Immature natural killer cell (primary cell): ENCODE measurements at regions not wholly inside any gene's neighbourhood (a gene's known extent, or its start where the extent isn't known, plus 50 kb on each side); places are given as distances from the start of the nearest gene placed in this dataset.

ENCODE experiments used
- DNase-seq, 3 donors: peaks; one replicate each; pipeline ENCODE4 v3.0.0; 2022; ENCODE audit warnings: mixed read lengths in 1 of 3
- H3K27ac Mint-ChIP-seq, 6 donors: one replicate each; pipeline ENCODE4 v1.8.0; 2020; ENCODE audit warnings: mixed read lengths in 6 of 6, mild to moderate bottlenecking in 5 of 6, inconsistent platforms in 4 of 6, moderate library complexity in 3 of 6
- H3K27me3 Mint-ChIP-seq, 3 donors: one replicate each; pipeline ENCODE4 v1.8.0; 2020 to 2021; ENCODE audit warnings: low read depth in 3 of 3, mild to moderate bottlenecking in 3 of 3, mixed read lengths in 3 of 3, moderate library complexity in 3 of 3, inconsistent platforms in 1 of 3
- H3K36me3 Mint-ChIP-seq, 3 donors: one replicate each; pipeline ENCODE4 v1.8.0; 2020; ENCODE audit warnings: mixed read lengths in 3 of 3, inconsistent platforms in 2 of 3, mild to moderate bottlenecking in 2 of 3
- H3K4me1 Mint-ChIP-seq, 2 donors: one replicate each; pipeline ENCODE4 v1.8.0; 2020; ENCODE audit warnings: inconsistent platforms in 2 of 2, mild to moderate bottlenecking in 2 of 2, mixed read lengths in 2 of 2, moderate library complexity in 1 of 2
- H3K4me3 Mint-ChIP-seq, 5 donors: one replicate each; pipeline ENCODE4 v1.8.0; 2020; ENCODE audit warnings: mild to moderate bottlenecking in 5 of 5, mixed read lengths in 5 of 5, inconsistent platforms in 3 of 5, moderate library complexity in 3 of 5
- H3K9me3 Mint-ChIP-seq, 6 donors: one replicate each; pipeline ENCODE4 v1.8.0; 2020; ENCODE audit warnings: mild to moderate bottlenecking in 6 of 6, mixed read lengths in 6 of 6, inconsistent platforms in 4 of 6, moderate library complexity in 3 of 6

DNA sequence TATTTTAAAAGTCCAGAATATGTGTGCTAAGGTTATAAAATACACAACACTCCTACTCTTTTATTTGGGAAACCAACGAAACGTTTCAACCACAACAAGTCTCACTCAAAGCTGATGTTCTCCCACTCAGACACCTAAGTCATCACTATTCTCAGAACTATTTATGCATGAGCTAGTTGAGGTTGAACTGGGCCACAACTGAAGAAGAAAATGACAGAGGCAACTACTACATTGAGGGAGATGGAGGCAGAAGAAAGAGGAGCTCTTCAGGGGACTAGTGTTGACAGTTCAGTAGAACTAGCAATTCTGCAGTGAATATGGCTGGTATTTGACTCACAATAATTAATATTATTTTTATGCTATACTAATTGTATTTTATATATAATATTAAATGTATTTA, 198.2 kb downstream of the SEC16B start:
- no peak for DNase-seq
- Mint-ChIP-seq H3K4me1 (no peaks in the 10 kb centered on the region), H3K27me3 (no peaks in the 10 kb centered on the region), H3K27ac (no peak overlapping the region), H3K9me3 (peaks cover 0 to 38% (median 4%) of the 10 kb centered on the region in 6 donors), H3K36me3 (peaks cover 0 to 4% (median 0%) of the 10 kb centered on the region in 3 donors), H3K4me3 (no peak overlapping the region)

DNA sequence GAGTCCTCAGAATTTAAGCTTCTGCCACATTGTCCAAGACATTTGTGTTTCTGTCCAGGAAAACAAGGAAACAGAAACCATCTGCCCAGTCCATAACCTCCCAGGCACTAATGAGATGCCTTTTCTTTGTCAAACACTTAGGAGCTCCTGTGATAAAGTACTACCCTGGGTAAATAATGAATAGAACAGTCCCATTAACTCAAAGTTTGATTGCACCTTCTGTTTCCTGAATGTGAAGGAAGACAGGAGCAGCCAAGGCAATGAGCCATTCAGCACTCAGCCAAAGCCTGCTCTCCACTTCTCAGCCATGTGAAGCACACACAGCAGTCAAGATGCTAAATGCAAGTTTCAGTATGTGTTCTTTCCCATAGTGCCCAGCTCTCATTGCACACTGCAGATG, 199.8 kb downstream of the SEC16B start:
- Mint-ChIP-seq H3K9me3 (peaks cover 0 to 32% (median 4%) of the 10 kb centered on the region in 6 donors), H3K27ac (no peak overlapping the region), H3K27me3 (no peaks in the 10 kb centered on the region), H3K36me3 (peaks cover 0 to 4% (median 0%) of the 10 kb centered on the region in 3 donors), H3K4me1 (no peaks in the 10 kb centered on the region), H3K4me3 (no peak overlapping the region)
- no peak for DNase-seq

GRCh38 chr1:177755851-177756560, 213.9 kb downstream of the SEC16B start:
- H3K27ac Mint-ChIP-seq: no peak overlapping the region
- no peak for DNase-seq
- H3K4me3 Mint-ChIP-seq: no peak overlapping the region
- H3K4me1 Mint-ChIP-seq: no peaks in the 10 kb centered on the region
- H3K27me3 Mint-ChIP-seq: peaks cover 0 to 3% (median 0%) of the 10 kb centered on the region in 3 donors
- H3K9me3 Mint-ChIP-seq: peaks cover 14 to 57% (median 21%) of the 10 kb centered on the region in 6 donors
- H3K36me3 Mint-ChIP-seq: peaks cover 0 to 4% (median 0%) of the 10 kb centered on the region in 3 donors

DNA sequence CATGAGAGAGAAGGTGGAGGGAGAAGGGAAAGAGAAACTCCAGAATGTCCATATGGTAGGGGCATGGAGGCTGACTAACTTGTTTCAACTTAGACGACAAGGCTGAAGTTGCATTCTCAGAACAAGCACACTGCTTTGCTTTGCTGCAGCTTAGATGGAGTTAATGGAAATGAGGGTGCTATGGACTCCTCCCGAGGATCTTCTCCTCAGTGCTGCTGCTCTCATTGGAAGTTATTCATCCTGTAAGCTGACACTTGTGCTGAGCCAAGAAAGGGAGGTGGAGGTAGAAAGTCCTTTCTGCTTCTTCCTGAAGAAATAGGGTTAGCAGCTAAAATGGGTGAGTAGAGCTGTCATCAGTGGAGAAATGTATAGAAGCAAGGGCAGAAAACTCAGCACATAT, 215.3 kb downstream of the SEC16B start:
- Mint-ChIP-seq H3K36me3 (peaks cover 0 to 4% (median 0%) of the 10 kb centered on the region in 3 donors), H3K27me3 (peaks cover 0 to 3% (median 0%) of the 10 kb centered on the region in 3 donors), H3K4me1 (no peaks in the 10 kb centered on the region), H3K27ac (no peak overlapping the region), H3K4me3 (no peak overlapping the region), H3K9me3 (peaks cover 14 to 65% (median 24%) of the 10 kb centered on the region in 6 donors)
- no peak for DNase-seq

DNA sequence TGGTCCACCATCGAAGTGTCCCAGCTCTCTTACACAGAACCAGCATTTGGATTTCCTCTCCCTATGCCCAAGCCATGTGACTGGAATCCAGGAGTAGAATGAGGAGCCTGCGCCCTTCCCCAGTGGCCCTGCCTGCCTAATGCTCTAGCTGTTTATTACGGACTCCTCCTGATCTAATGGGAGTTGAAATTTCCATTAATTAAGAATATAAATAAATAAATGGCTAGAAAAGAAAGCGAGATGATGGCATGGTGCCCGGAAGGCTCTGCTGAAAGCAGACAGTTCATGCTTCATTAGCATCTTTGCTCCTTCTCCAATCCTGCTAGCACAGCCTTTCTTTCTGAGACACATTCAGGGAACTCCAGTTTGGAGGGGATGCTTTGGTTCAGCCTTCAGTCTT, 216.2 kb downstream of the SEC16B start:
- H3K4me3 Mint-ChIP-seq: no peak overlapping the region

GRCh38 chr1:177748080-177748801, 221.6 kb downstream of the SEC16B start:
- Mint-ChIP-seq H3K4me1 (no peaks in the 10 kb centered on the region), H3K36me3 (no peaks in the 10 kb centered on the region), H3K4me3 (no peak overlapping the region), H3K27ac (no peak overlapping the region), H3K9me3 (peaks cover 12 to 46% (median 23%) of the 10 kb centered on the region in 6 donors), H3K27me3 (peaks cover 0 to 3% (median 2%) of the 10 kb centered on the region in 3 donors)
- DNase-seq: no peak

More for the DNA sequence above, 216.2 kb downstream of the SEC16B start:
- Mint-ChIP-seq H3K27ac (no peak overlapping the region), H3K9me3 (peaks cover 13 to 57% (median 23%) of the 10 kb centered on the region in 6 donors), H3K36me3 (no peaks in the 10 kb centered on the region), H3K4me1 (no peaks in the 10 kb centered on the region), H3K27me3 (peaks cover 0 to 3% (median 0%) of the 10 kb centered on the region in 3 donors)
- no peak for DNase-seq

- DNase-seq: no peak
- no peak overlapping the region for H3K4me3 Mint-ChIP-seq
- H3K36me3 Mint-ChIP-seq: no peaks in the 10 kb centered on the region
- peaks cover 10 to 37% (median 15%) of the 10 kb centered on the region in 6 donors for H3K9me3 Mint-ChIP-seq
- H3K27me3 Mint-ChIP-seq: peaks cover 0 to 3% (median 2%) of the 10 kb centered on the region in 3 donors
- H3K4me1 Mint-ChIP-seq: no peaks in the 10 kb centered on the region
- H3K27ac Mint-ChIP-seq: no peak overlapping the region
Measured at GRCh38 chr1:177746155-177746554, 223.7 kb downstream of the SEC16B start.

DNA sequence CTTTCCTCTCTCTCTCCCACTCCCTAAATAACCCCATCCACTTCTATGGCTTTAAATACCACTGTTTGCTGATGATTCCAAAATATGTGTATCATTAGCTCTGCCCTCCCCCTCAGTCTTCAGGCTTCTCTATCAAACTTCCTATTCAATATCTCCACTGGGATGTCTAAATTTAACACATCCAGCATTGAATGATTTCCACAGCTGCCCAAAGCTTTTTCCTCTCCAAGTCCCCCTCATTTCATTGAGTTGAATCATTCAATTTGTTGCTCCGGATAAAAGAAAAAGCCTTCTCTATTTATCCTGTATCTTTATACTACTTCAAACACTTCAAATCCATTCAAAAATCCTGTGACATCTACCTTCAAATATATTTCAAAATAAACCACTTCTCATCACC, 225.0 kb downstream of the SEC16B start:
- Mint-ChIP-seq H3K4me1 (no peaks in the 10 kb centered on the region), H3K36me3 (no peaks in the 10 kb centered on the region), H3K27ac (no peak overlapping the region), H3K27me3 (peaks cover 0 to 3% (median 2%) of the 10 kb centered on the region in 3 donors), H3K9me3 (peaks cover 6 to 28% (median 12%) of the 10 kb centered on the region in 6 donors), H3K4me3 (no peak overlapping the region)
- DNase-seq: no peak

GRCh38 chr1:177741476-177741875, 228.4 kb downstream of the SEC16B start:
- no peaks in the 10 kb centered on the region for H3K36me3 Mint-ChIP-seq
- DNase-seq: no peak
- H3K27ac Mint-ChIP-seq: no peak overlapping the region
- H3K9me3 Mint-ChIP-seq: peaks cover 4 to 27% (median 10%) of the 10 kb centered on the region in 6 donors
- H3K27me3 Mint-ChIP-seq: peaks cover 0 to 1% (median 0%) of the 10 kb centered on the region in 3 donors
- H3K4me3 Mint-ChIP-seq: no peak overlapping the region
- H3K4me1 Mint-ChIP-seq: no peaks in the 10 kb centered on the region

GRCh38 chr1:177739780-177740179, 230.1 kb downstream of the SEC16B start:
- no peak for DNase-seq

DNA sequence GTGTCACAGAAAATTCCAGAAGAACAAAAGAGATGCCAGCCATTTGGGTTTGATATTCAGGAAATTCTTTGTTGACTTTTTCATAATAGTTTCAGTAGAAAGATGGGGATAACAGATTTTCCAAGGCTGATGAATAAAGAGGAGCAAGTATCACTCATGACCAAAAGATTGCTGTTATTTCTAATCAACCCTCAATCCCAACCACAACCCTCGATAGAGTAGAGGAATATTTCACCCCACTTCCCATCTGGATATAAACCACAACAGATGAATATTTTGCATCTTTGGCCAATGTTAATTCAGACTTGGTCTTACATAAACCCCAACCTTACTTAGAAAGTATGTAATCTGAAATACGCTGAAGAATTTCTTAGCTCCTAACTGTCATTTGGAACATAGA, 232.4 kb downstream of the SEC16B start:
- Mint-ChIP-seq H3K27me3 (no peaks in the 10 kb centered on the region), H3K4me1 (no peaks in the 10 kb centered on the region), H3K27ac (no peak overlapping the region), H3K36me3 (no peaks in the 10 kb centered on the region), H3K9me3 (peaks cover 0 to 34% (median 13%) of the 10 kb centered on the region in 6 donors), H3K4me3 (no peak overlapping the region)
- no peak for DNase-seq

More at GRCh38 chr1:177739780-177740179, 230.1 kb downstream of the SEC16B start:
- H3K36me3 Mint-ChIP-seq: no peaks in the 10 kb centered on the region
- no peaks in the 10 kb centered on the region for H3K27me3 Mint-ChIP-seq
- no peaks in the 10 kb centered on the region for H3K4me1 Mint-ChIP-seq
- no peak overlapping the region for H3K27ac Mint-ChIP-seq
- H3K9me3 Mint-ChIP-seq: peaks cover 2 to 21% (median 6%) of the 10 kb centered on the region in 6 donors
- H3K4me3 Mint-ChIP-seq: no peak overlapping the region

GRCh38 chr1:177732178-177732577, 237.7 kb downstream of the SEC16B start:
- H3K4me1 Mint-ChIP-seq: no peaks in the 10 kb centered on the region
- H3K4me3 Mint-ChIP-seq: no peak overlapping the region
- H3K27ac Mint-ChIP-seq: no peak overlapping the region
- peaks cover 0 to 50% (median 15%) of the 10 kb centered on the region in 6 donors for H3K9me3 Mint-ChIP-seq
- H3K36me3 Mint-ChIP-seq: no peaks in the 10 kb centered on the region
- no peaks in the 10 kb centered on the region for H3K27me3 Mint-ChIP-seq
- no peak for DNase-seq

DNA sequence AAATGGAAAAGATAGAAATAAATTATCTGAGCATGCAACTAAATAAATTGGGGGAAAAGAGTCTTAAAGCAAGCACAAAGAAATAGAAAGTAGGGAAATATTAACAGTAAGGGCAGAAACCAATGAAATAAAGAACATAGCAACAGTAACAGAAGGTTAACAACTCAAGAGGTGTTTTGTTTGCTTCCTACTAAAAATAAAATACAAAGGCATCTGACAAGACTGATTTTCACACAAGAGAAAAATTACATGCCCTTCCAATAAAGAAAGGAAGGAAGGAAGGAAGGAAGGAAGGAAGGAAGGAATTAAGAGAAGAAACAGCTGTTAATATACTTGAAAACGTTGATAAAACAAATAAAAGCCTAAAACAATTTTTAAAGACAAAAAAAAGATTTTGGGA, 240.2 kb downstream of the SEC16B start:
- Mint-ChIP-seq H3K36me3 (peaks cover 0 to 4% (median 0%) of the 10 kb centered on the region in 3 donors), H3K4me3 (no peak overlapping the region), H3K4me1 (no peaks in the 10 kb centered on the region), H3K27ac (no peak overlapping the region), H3K27me3 (no peaks in the 10 kb centered on the region), H3K9me3 (peaks cover 14 to 53% (median 23%) of the 10 kb centered on the region in 6 donors)
- DNase-seq: no peak

DNA sequence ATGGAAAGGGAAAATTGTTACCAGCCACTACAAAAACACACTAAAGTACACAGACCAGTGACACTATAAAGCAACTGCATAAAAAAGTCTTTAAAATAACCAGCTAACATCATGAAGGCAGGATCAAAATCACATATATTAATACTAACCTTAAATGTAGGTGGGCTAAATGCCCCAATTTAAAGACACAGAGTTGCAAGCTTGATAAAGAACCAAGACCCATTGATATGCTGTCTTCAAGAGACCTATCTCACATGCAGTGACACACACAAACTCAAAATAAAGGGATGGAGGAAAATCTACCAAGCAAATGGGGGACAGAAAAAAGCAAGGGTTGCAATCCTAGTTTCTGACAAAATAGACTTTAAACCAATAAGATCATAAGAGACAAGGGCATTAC, 246.3 kb downstream of the SEC16B start:
- peaks cover 17 to 74% (median 42%) of the 10 kb centered on the region in 6 donors for H3K9me3 Mint-ChIP-seq
- H3K27me3 Mint-ChIP-seq: peaks cover 0 to 3% (median 0%) of the 10 kb centered on the region in 3 donors
- H3K36me3 Mint-ChIP-seq: peaks cover 0 to 4% (median 0%) of the 10 kb centered on the region in 3 donors
- no peak overlapping the region for H3K27ac Mint-ChIP-seq
- H3K4me1 Mint-ChIP-seq: no peaks in the 10 kb centered on the region
- no peak for DNase-seq
- no peak overlapping the region for H3K4me3 Mint-ChIP-seq
